NB4 (cell line): ENCODE measurements at regions not wholly inside any gene's neighbourhood (a gene's known extent, or its start where the extent isn't known, plus 50 kb on each side); places are given as distances from the start of the nearest gene placed in this dataset.

Experiments used
- CTCF ChIP-seq: IDR thresholded peaks from one replicate; pipeline ENCODE4 v1.5.1; 2012; ENCODE audit warnings: low read depth, low read length
- MAX ChIP-seq: IDR thresholded peaks from 2 replicates; pipeline ENCODE4 v1.6.1; 2011; ENCODE audit warnings: low read depth, low read length
- MYC ChIP-seq: IDR thresholded peaks from 2 replicates; pipeline ENCODE4 v1.6.1; 2011; ENCODE audit warnings: low read depth, low read length
- POLR2A ChIP-seq: IDR thresholded peaks from 2 replicates; pipeline ENCODE4 v1.6.1; 2011; ENCODE audit warnings: mild to moderate bottlenecking; ENCODE audit not compliant: insufficient read length; ENCODE audit errors: extremely low read depth

GRCh38 chr18:29626094-29626493 is 1416.4 kb downstream of the DSC3 start:
- TF ChIP-seq CTCF (no peak), MAX (no peak), MYC (no peak), POLR2A (no peak)
